ENCODE measurements at regions not wholly inside any gene's neighbourhood (a gene's known extent, or its start where the extent isn't known, plus 50 kb on each side); places are given as distances from the start of the nearest gene placed in this dataset.

DNA sequence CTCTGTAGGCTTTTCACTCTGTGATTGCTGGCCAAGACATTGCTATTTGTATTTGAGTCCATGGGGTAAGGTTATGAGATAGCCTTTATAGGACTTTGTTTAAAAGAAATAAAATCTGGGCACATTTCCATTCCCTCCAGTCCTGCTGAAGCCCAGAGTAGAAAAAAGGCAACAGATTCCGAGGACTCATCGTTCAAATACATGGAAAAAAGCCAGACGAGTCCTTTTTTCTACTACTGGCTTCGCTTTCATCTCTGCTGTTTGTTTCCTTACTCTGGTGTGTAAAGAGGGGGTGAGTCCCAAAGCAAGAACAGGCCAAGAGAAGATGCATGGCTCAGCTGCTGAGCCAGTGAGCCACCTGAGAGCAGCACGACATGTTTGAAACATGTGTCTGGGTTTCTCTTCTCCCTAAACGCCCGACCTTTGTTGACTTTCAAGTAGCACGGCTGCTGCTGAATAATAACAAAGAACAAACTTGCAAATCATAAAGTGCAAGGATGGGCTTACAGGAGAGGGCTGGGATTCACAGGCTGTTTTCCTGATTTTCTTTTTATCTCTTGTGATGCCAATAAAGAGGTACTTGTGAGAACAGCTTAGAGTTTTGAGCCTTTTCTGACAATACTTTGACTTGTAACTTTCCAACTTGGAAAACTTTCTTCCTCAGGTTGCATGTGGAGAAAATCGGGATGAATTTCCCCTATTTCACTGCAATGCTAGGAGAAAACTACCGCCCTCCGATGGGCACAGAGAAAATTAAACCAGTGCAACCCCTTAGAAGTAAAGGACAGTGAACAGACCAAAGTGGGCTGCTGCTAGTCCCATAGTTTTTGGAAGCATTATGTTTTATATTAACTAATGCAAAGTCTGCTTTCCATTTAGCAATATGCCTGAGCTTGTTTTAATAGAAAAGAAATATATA, 195.2 kb upstream of the RAG2 start:
- Histone ChIP-seq H3K4me3 (ENCODE audit: insufficient read depth, low read depth, low read length) (no peak overlapping the region), H4K20me1 (ENCODE audit: insufficient read depth, low read length) (no peaks in the 10 kb centered on the region), H3K36me3 (ENCODE audit: insufficient read depth, low read length) (no peaks in the 10 kb centered on the region), H3K27ac (ENCODE audit: low read depth, low read length) (no peak overlapping the region), H3K79me2 (ENCODE audit: insufficient read depth, low read length) (no peaks in the 10 kb centered on the region), H3K4me2 (ENCODE audit: low read length) (no peak overlapping the region), H3K27me3 (ENCODE audit: insufficient read depth, low read length) (no peaks in the 10 kb centered on the region), H3K9me3 (ENCODE audit: insufficient read depth, low read depth, low read length) (no peaks in the 10 kb centered on the region), H3K4me1 (ENCODE audit: insufficient read depth, low read length) (no peaks in the 10 kb centered on the region), H3K9ac (ENCODE audit: low read length) (no peak overlapping the region), H2AFZ (ENCODE audit: low read depth, low read length) (no peak overlapping the region)
- no peak for FAIRE-seq
- Mint-ChIP-seq H3K27me3 (ENCODE audit: low read depth, unreplicated experiment) (peaks cover 2% of the 10 kb centered on the region), H3K36me3 (ENCODE audit: low read depth, unreplicated experiment) (no peaks in the 10 kb centered on the region), H3K27ac (ENCODE audit: unreplicated experiment) (no peak overlapping the region), H3K4me1 (ENCODE audit: low read depth, unreplicated experiment) (no peaks in the 10 kb centered on the region), H3K4me3 (ENCODE audit: unreplicated experiment) (no peak overlapping the region), H3K9me3 (ENCODE audit: unreplicated experiment) (no peaks in the 10 kb centered on the region)
- TF ChIP-seq EZH2 (IDR thresholded peaks at IDR 0.05; ENCODE audit: insufficient read depth, low read length), result no peak
- TF ChIP-seq, protein P1, sequence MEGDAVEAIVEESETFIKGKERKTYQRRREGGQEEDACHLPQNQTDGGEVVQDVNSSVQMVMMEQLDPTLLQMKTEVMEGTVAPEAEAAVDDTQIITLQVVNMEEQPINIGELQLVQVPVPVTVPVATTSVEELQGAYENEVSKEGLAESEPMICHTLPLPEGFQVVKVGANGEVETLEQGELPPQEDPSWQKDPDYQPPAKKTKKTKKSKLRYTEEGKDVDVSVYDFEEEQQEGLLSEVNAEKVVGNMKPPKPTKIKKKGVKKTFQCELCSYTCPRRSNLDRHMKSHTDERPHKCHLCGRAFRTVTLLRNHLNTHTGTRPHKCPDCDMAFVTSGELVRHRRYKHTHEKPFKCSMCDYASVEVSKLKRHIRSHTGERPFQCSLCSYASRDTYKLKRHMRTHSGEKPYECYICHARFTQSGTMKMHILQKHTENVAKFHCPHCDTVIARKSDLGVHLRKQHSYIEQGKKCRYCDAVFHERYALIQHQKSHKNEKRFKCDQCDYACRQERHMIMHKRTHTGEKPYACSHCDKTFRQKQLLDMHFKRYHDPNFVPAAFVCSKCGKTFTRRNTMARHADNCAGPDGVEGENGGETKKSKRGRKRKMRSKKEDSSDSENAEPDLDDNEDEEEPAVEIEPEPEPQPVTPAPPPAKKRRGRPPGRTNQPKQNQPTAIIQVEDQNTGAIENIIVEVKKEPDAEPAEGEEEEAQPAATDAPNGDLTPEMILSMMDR (IDR thresholded peaks at IDR 0.05; ENCODE audit: insufficient read depth, low read depth, low read length), result no peak
- no peak for DNase-seq (ENCODE audit: low read depth)

DNA sequence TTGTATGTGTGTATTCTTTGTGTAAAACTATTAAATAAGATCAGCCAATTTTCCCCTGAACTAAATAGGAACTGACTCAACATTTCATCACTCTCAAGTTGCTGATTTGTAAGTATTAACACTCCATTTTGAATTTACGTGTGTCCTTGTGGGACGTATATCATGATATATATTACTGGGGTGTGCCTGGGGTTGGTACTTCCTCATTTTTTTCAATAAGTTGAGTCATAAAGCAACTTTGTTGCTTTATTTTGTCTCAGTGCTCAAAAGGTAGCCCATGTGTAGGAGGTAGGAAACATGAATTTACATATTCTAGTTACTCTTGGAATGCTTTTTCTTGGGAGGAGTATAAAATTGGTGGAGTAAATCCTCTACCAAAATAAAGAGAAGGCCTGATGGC, 193.9 kb upstream of the RAG2 start:
- H3K9ac ChIP-seq (ENCODE audit: low read length), result no peak overlapping the region
- Mint-ChIP-seq H3K36me3 (ENCODE audit: low read depth, unreplicated experiment) (no peaks in the 10 kb centered on the region), H3K9me3 (ENCODE audit: unreplicated experiment) (no peaks in the 10 kb centered on the region), H3K4me1 (ENCODE audit: low read depth, unreplicated experiment) (no peaks in the 10 kb centered on the region), H3K27ac (ENCODE audit: unreplicated experiment) (no peak overlapping the region), H3K4me3 (ENCODE audit: unreplicated experiment) (no peak overlapping the region), H3K27me3 (ENCODE audit: low read depth, unreplicated experiment) (peaks cover 2% of the 10 kb centered on the region)
- no peaks in the 10 kb centered on the region for H3K36me3 ChIP-seq (ENCODE audit: insufficient read depth, low read length)
- no peak overlapping the region for H3K27ac ChIP-seq (ENCODE audit: low read depth, low read length)
- H4K20me1 ChIP-seq (ENCODE audit: insufficient read depth, low read length), result no peaks in the 10 kb centered on the region
- H3K9me3 ChIP-seq (ENCODE audit: insufficient read depth, low read depth, low read length), result no peaks in the 10 kb centered on the region
- no peak overlapping the region for H3K4me3 ChIP-seq (ENCODE audit: insufficient read depth, low read depth, low read length)
- H2AFZ ChIP-seq (ENCODE audit: low read depth, low read length), result no peak overlapping the region
- TF ChIP-seq, protein P1 (IDR thresholded peaks at IDR 0.05; ENCODE audit: insufficient read depth, low read depth, low read length), result no peak
- no peak for TF ChIP-seq EZH2 (IDR thresholded peaks at IDR 0.05; ENCODE audit: insufficient read depth, low read length)
- H3K27me3 ChIP-seq (ENCODE audit: insufficient read depth, low read length), result no peaks in the 10 kb centered on the region
- FAIRE-seq, result no peak
- H3K4me1 ChIP-seq (ENCODE audit: insufficient read depth, low read length), result no peaks in the 10 kb centered on the region
- H3K4me2 ChIP-seq (ENCODE audit: low read length), result no peak overlapping the region
- H3K79me2 ChIP-seq (ENCODE audit: insufficient read depth, low read length), result no peaks in the 10 kb centered on the region
- no peak for DNase-seq (ENCODE audit: low read depth)

DNA sequence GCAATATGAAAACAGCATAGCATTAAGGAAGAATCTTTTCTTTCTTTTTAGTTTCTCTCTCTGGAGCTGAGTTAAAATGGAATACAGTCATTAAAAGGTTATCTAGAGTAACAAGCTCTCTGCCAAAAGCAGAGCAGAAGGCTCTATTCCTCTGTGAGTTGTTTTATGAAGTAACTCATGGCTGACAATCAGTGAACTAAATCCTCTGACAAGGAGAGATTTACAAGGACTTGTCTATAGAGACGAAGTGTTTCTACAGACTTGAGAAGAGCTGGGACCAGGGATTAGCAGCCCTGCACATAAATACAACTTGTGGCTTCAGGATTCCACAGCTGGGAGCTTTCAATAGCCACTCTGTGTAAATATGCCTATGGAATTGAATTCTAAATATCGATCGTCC, 192.5 kb upstream of the RAG2 start:
- no peak for FAIRE-seq
- H3K9me3 Mint-ChIP-seq (ENCODE audit: unreplicated experiment), result no peaks in the 10 kb centered on the region
- no peak overlapping the region for H2AFZ ChIP-seq (ENCODE audit: low read depth, low read length)
- no peaks in the 10 kb centered on the region for H3K27me3 ChIP-seq (ENCODE audit: insufficient read depth, low read length)
- no peaks in the 10 kb centered on the region for H3K4me1 ChIP-seq (ENCODE audit: insufficient read depth, low read length)
- no peaks in the 10 kb centered on the region for H4K20me1 ChIP-seq (ENCODE audit: insufficient read depth, low read length)
- no peaks in the 10 kb centered on the region for H3K36me3 Mint-ChIP-seq (ENCODE audit: low read depth, unreplicated experiment)
- H3K4me3 Mint-ChIP-seq (ENCODE audit: unreplicated experiment), result no peak overlapping the region
- H3K27ac Mint-ChIP-seq (ENCODE audit: unreplicated experiment), result no peak overlapping the region
- no peak overlapping the region for H3K4me2 ChIP-seq (ENCODE audit: low read length)
- no peak overlapping the region for H3K27ac ChIP-seq (ENCODE audit: low read depth, low read length)
- H3K4me1 Mint-ChIP-seq (ENCODE audit: low read depth, unreplicated experiment), result no peaks in the 10 kb centered on the region
- DNase-seq (ENCODE audit: low read depth), result no peak
- H3K79me2 ChIP-seq (ENCODE audit: insufficient read depth, low read length), result no peaks in the 10 kb centered on the region
- no peak for TF ChIP-seq EZH2 (IDR thresholded peaks at IDR 0.05; ENCODE audit: insufficient read depth, low read length)
- TF ChIP-seq, protein P1 (IDR thresholded peaks at IDR 0.05; ENCODE audit: insufficient read depth, low read depth, low read length), result no peak
- H3K9ac ChIP-seq (ENCODE audit: low read length), result no peak overlapping the region
- H3K36me3 ChIP-seq (ENCODE audit: insufficient read depth, low read length), result no peaks in the 10 kb centered on the region
- peaks cover 2% of the 10 kb centered on the region for H3K27me3 Mint-ChIP-seq (ENCODE audit: low read depth, unreplicated experiment)
- no peaks in the 10 kb centered on the region for H3K9me3 ChIP-seq (ENCODE audit: insufficient read depth, low read depth, low read length)
- no peak overlapping the region for H3K4me3 ChIP-seq (ENCODE audit: insufficient read depth, low read depth, low read length)
